ENCODE measurements at regions not wholly inside any gene's neighbourhood (a gene's known extent, or its start where the extent isn't known, plus 50 kb on each side); places are given as distances from the start of the nearest gene placed in this dataset.

DNA sequence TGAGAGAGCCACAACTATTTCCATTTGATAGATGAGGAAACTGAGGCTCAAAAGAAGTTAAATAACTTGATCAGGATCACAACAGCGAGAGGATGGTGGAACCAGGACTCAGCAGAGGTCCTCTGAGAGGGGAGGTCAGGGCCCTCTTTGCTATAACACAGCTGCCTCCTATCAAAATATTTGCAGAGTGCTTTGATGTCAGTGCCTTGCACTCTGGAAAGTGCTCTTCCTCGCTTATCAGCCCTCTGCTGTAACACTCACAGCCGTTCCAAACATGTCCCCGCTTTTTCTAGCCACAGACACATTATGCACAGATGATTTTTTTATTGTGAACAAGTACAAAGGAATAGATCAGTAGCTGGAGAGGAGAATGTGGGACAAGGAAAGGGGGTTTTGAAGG lies 71.8 kb upstream of the ARHGAP29 start:
- no peak for TF ChIP-seq POLR2AphosphoS5 (IDR thresholded peaks at IDR 0.05; ENCODE audit: borderline replicate concordance, low read depth, low read length)
- no peak for TF ChIP-seq EZH2 (IDR thresholded peaks at IDR 0.05)

Measured in SK-N-MC (cell line).